NOMO-1 treated with dmso at 0.1 percent for 144 hours (cell line): ENCODE measurements at regions not wholly inside any gene's neighbourhood (a gene's known extent, or its start where the extent isn't known, plus 50 kb on each side); places are given as distances from the start of the nearest gene placed in this dataset.

Experiments used
- DNase-seq: peaks from one replicate; lab custom pipeline; 2025; ENCODE audit not compliant: unreplicated experiment; lab: John Stamatoyannopoulos, UW

- DNase-seq, result no peak
Measured at GRCh38 chr7:7044806-7045205, 137.5 kb upstream of the C1GALT1 start.

- DNase-seq, result no peak
Measured at GRCh38 chr7:7048213-7048612, 134.1 kb upstream of the C1GALT1 start.

- peak; percentile 67 for DNase-seq
Measured at GRCh38 chr7:7051206-7051877, 131.0 kb upstream of the C1GALT1 start.

- DNase-seq, result no peak
Measured at GRCh38 chr7:7054252-7054830, 128.0 kb upstream of the C1GALT1 start.

- no peak for DNase-seq
Measured at GRCh38 chr7:7060828-7061599, 121.3 kb upstream of the C1GALT1 start.

GRCh38 chr7:7077945-7078344 lies 104.4 kb upstream of the C1GALT1 start:
- DNase-seq, result no peak

GRCh38 chr7:7080802-7081201 lies 101.5 kb upstream of the C1GALT1 start:
- no peak for DNase-seq

- DNase-seq, result no peak
Measured at GRCh38 chr7:7090460-7090859, 91.9 kb upstream of the C1GALT1 start.

- no peak for DNase-seq
Measured at GRCh38 chr7:7098280-7098818, 84.0 kb upstream of the C1GALT1 start.

- no peak for DNase-seq
Measured at GRCh38 chr7:7099584-7100014, 82.7 kb upstream of the C1GALT1 start.

GRCh38 chr7:7100432-7100849 lies 81.9 kb upstream of the C1GALT1 start:
- no peak for DNase-seq

- no peak for DNase-seq
Measured at GRCh38 chr7:7102906-7103305, 79.4 kb upstream of the C1GALT1 start.

- peak; percentile 57 for DNase-seq
Measured at GRCh38 chr7:7103343-7104313, 78.7 kb upstream of the C1GALT1 start.

- DNase-seq, result no peak
Measured at GRCh38 chr7:7104314-7104698, 78.0 kb upstream of the C1GALT1 start.

- DNase-seq, result no peak
Measured at GRCh38 chr7:7104971-7105370, 77.4 kb upstream of the C1GALT1 start.

- DNase-seq, result no peak
Measured at GRCh38 chr7:7105800-7106582, 76.4 kb upstream of the C1GALT1 start.

GRCh38 chr7:7108931-7109330 lies 73.4 kb upstream of the C1GALT1 start:
- no peak for DNase-seq

GRCh38 chr7:7109934-7110333 lies 72.4 kb upstream of the C1GALT1 start:
- DNase-seq, result no peak

- DNase-seq, result no peak
Measured at GRCh38 chr7:7110706-7111105, 71.6 kb upstream of the C1GALT1 start.

- no peak for DNase-seq
Measured at GRCh38 chr7:7112868-7113267, 69.5 kb upstream of the C1GALT1 start.
